HepG2 (cell line): ENCODE measurements at regions not wholly inside any gene's neighbourhood (a gene's known extent, or its start where the extent isn't known, plus 50 kb on each side); places are given as distances from the start of the nearest gene placed in this dataset.
A peak's percentile ranks its signal among the peaks of the same experiment; 100 is the strongest.

Experiments
- ATAC-seq: fragments of 200-7000 bp; cut with Tn5 transposase; 3 replicates; pipeline ENCODE4 v1.9.1; 2020; ENCODE audit warnings: mild to moderate bottlenecking, moderate library complexity
- BruUV-seq: library from RNA; stranded (reverse); fragments of 400-500 nt; replicated peaks from 2 replicates; lab custom pipeline; 2021; lab: Mats Ljungman, UMichigan
- CTCF ChIA-PET: fragments of 300-600 bp; formaldehyde crosslinking; extraction: SDS; loops from one replicate; lab custom pipeline; 2021; ENCODE audit warnings: low total read pairs, inconsistent platforms, low intra/inter-chr PET ratio; lab: Yijun Ruan, JAX
- POLR2A ChIA-PET: fragments of 350-600 bp; sonication (Branson Sonifier 250); formaldehyde crosslinking; loops from one replicate; lab custom pipeline; 2020; ENCODE audit warnings: antibody characterized with exemption, inconsistent platforms; lab: Yijun Ruan, JAX
- DNase-seq: peaks from one replicate; pipeline ENCODE4 v3.0.0-alpha.2; 2015; ENCODE audit warnings: low spot score
- FAIRE-seq: peaks from 3 replicates; lab custom pipeline; 2011; peaks lifted over from hg19 to GRCh38; lab: Jason Lieb, UNC
- H2AFZ ChIP-seq: one replicate; pipeline ENCODE4 v1.6.1; 2011; ENCODE audit warnings: low read length, inconsistent platforms
- H3K27ac ChIP-seq: fragments of 300-600 bp; 3 replicates; pipeline ENCODE4 v1.8.0; 2011; ENCODE audit warnings: mixed run types, mild to moderate bottlenecking, mixed read lengths, low read length, inconsistent platforms; ENCODE audit not compliant: insufficient read depth; ENCODE audit errors: extremely low read length
- H3K27me3 ChIP-seq, 2 experiments: fragments of 200-600 bp in 1 of 2; 2 replicates in 1 of 2; 3 replicates in 1 of 2; pipeline versions ENCODE4 v1.6.0 to v1.8.0; 2011; ENCODE audit warnings: low read length in 2 of 2, mild to moderate bottlenecking in 2 of 2, moderate library complexity in 2 of 2, inconsistent platforms in 1 of 2; ENCODE audit not compliant: insufficient read depth in 2 of 2, control insufficient read depth in 1 of 2
- H3K36me3 ChIP-seq, 2 experiments: fragments of 200-600 bp in 1 of 2; replicated peaks in 1 of 2; 2 replicates in 1 of 2; 3 replicates in 1 of 2; pipeline versions ENCODE4 v1.5.1 to v1.8.0; 2011; ENCODE audit warnings: low read length in 2 of 2, inconsistent platforms in 1 of 2; ENCODE audit not compliant: insufficient read depth in 2 of 2, control insufficient read depth in 1 of 2
- H3K4me1 ChIP-seq: 2 replicates; pipeline ENCODE4 v1.5.1; 2012; ENCODE audit warnings: low read length, inconsistent platforms; ENCODE audit not compliant: insufficient read depth
- H3K4me2 ChIP-seq: 2 replicates; pipeline ENCODE4 v1.6.0; 2011; ENCODE audit warnings: low read depth, low read length, inconsistent platforms
- H3K4me3 ChIP-seq, 3 experiments: fragments of 200-600 bp in 1 of 3; sonication (generic), shearing (Covaris generic) in 1 of 3; replicated peaks in 1 of 3; 2 replicates each; pipeline ENCODE4 v1.5.1; 2011 to 2016; ENCODE audit warnings: low read length in 3 of 3, inconsistent platforms in 2 of 3, low read depth in 2 of 3, mild to moderate bottlenecking in 2 of 3, control low read depth in 1 of 3, mixed read lengths in 1 of 3; ENCODE audit not compliant: insufficient read depth in 1 of 3
- H3K79me2 ChIP-seq: one replicate; pipeline ENCODE4 v1.6.1; 2011; ENCODE audit warnings: low read length, inconsistent platforms; ENCODE audit not compliant: insufficient read depth
- H3K9ac ChIP-seq: 2 replicates; pipeline ENCODE4 v1.6.0; 2011; ENCODE audit warnings: mild to moderate bottlenecking, low read depth, low read length, inconsistent platforms; ENCODE audit not compliant: insufficient read depth
- H3K9me3 ChIP-seq: 2 replicates; pipeline ENCODE4 v1.5.1; 2012; ENCODE audit warnings: mild to moderate bottlenecking, low read length
- H4K20me1 ChIP-seq: 2 replicates; pipeline ENCODE4 v1.6.0; 2011; ENCODE audit warnings: inconsistent platforms, mild to moderate bottlenecking, low read length, moderate library complexity; ENCODE audit not compliant: insufficient read depth
- WGBS: methylation state at CpG from one replicate; pipeline ENCODE4 v1.1.6; 2017; ENCODE audit warnings: low lambda C conversion rate; 5-methylcytosine and 5-hydroxymethylcytosine counted together
- in situ Hi-C: cut with HindIII; loops from 2 replicates; pipeline ENCODE4 v1.10.0; 2017; ENCODE audit warnings: low pct_unique_long_range_greater_than_20kb; ENCODE audit not compliant: extremely low pct_ligation_motif_present
- intact Hi-C: fragments of 100-400 bp; cut with micrococcal nuclease; formaldehyde crosslinking; loops from one replicate; pipeline ENCODE4 v1.10.0; 2022; ENCODE audit not compliant: unreplicated experiment
- TF ChIP-seq, protein P1 (sequence below): sonication (generic); formaldehyde crosslinking; IDR thresholded peaks from 2 replicates; pipeline ENCODE4 v1.5.0; 2020; ENCODE audit warnings: mild to moderate bottlenecking, missing genetic modification reagents
- TF ChIP-seq, protein P2 (sequence below): sonication (generic); formaldehyde crosslinking; IDR thresholded peaks from 2 replicates; pipeline ENCODE4 v1.4.0; 2020; ENCODE audit warnings: missing genetic modification reagents, mild to moderate bottlenecking, borderline replicate concordance

DNA sequence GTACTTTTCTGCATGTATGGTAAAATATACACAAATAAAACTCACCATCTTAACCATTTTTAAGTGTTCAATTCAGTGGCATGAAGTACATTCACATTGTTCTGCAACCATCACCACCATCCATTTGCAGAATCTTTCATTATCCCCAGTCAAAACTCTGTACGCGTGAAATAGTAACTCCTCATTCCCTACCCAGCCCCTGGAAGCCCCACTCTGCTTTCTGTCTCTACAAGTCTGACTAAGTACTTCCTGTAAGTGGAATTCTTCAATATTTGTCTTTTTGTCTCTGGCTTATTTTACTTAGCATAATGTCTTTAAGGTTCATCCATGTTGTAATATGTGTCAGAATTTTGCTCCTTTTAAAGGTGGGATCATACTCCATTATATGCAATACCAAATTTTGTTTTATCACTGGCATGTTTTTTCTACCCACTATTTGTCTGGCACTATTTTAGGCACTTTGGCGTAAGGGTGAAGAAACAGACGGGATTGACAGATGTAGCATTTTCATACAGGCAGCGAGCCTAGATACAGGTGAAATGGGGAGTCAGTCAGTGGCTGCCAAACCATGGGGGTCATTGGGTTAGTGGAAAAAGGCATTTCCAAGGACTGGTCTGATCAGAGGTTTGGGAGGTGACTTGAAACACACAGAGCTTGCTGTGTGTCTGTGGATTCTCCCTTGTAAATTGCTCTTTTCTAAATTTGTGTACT is 163.2 kb upstream of the MYCN start:
- in situ Hi-C loops = no loop called here
- intact Hi-C loops = no loop called here
- FAIRE-seq (no peak), DNase-seq (no peak), ATAC-seq (no peak)
- no peaks in the 10 kb centered on the region for H3K9me3 ChIP-seq
- no peak overlapping the region; the same call in 1 of the 2 replicates for H3K4me2 ChIP-seq
- H2AFZ ChIP-seq = no peak overlapping the region
- CTCF ChIA-PET = no interaction called here
- WGBS = 88% methylated on average over 5 of the region's 5 CpGs
- no peak overlapping the region for H3K9ac ChIP-seq
- H3K27ac ChIP-seq = no peak overlapping the region
- 0 out of 2 replicates have a peak, but pooled peaks cover 4% of the 10 kb centered on the region for H4K20me1 ChIP-seq
- H3K4me1 ChIP-seq = peaks cover 45% of the 10 kb centered on the region
- H3K36me3 ChIP-seq = no peaks in the 10 kb centered on the region
- H3K79me2 ChIP-seq = no peaks in the 10 kb centered on the region
- POLR2A ChIA-PET = no interaction called here
- H3K27me3 ChIP-seq = peaks cover 1 to 35% of the 10 kb centered on the region in 2 experiments; a peak in 3 of 5 replicates
- H3K4me3 ChIP-seq = no peak overlapping the region
- no TSS peak for BruUV-seq
- TF ChIP-seq, protein P1, sequence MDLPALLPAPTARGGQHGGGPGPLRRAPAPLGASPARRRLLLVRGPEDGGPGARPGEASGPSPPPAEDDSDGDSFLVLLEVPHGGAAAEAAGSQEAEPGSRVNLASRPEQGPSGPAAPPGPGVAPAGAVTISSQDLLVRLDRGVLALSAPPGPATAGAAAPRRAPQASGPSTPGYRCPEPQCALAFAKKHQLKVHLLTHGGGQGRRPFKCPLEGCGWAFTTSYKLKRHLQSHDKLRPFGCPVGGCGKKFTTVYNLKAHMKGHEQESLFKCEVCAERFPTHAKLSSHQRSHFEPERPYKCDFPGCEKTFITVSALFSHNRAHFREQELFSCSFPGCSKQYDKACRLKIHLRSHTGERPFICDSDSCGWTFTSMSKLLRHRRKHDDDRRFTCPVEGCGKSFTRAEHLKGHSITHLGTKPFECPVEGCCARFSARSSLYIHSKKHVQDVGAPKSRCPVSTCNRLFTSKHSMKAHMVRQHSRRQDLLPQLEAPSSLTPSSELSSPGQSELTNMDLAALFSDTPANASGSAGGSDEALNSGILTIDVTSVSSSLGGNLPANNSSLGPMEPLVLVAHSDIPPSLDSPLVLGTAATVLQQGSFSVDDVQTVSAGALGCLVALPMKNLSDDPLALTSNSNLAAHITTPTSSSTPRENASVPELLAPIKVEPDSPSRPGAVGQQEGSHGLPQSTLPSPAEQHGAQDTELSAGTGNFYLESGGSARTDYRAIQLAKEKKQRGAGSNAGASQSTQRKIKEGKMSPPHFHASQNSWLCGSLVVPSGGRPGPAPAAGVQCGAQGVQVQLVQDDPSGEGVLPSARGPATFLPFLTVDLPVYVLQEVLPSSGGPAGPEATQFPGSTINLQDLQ (CRISPR knock-in tag) = 0 out of 2 replicates have a peak, but pooled peaks have one; percentile 9
- TF ChIP-seq, protein P2, sequence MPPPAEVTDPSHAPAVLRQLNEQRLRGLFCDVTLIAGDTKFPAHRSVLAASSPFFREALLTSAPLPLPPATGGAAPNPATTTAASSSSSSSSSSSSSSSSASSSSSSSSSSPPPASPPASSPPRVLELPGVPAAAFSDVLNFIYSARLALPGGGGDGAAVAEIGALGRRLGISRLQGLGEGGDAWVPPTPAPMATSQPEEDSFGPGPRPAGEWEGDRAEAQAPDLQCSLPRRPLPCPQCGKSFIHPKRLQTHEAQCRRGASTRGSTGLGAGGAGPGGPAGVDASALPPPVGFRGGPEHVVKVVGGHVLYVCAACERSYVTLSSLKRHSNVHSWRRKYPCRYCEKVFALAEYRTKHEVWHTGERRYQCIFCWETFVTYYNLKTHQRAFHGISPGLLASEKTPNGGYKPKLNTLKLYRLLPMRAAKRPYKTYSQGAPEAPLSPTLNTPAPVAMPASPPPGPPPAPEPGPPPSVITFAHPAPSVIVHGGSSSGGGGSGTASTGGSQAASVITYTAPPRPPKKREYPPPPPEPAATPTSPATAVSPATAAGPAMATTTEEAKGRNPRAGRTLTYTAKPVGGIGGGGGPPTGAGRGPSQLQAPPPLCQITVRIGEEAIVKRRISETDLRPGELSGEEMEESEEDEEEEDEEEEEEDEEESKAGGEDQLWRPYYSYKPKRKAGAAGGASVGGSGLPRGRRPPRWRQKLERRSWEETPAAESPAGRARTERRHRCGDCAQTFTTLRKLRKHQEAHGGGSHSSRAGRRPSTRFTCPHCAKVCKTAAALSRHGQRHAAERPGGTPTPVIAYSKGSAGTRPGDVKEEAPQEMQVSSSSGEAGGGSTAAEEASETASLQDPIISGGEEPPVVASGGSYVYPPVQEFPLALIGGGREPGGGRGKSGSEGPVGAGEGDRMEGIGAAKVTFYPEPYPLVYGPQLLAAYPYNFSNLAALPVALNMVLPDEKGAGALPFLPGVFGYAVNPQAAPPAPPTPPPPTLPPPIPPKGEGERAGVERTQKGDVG = no peak
- TF ChIP-seq, all 625 proteins: peak for 1
